AG20443 (cell line): ENCODE measurements at regions not wholly inside any gene's neighbourhood (a gene's known extent, or its start where the extent isn't known, plus 50 kb on each side); places are given as distances from the start of the nearest gene placed in this dataset.

ENCODE experiments used
- DNase-seq: peaks from one replicate; pipeline ENCODE4 v3.0.0; 2012; ENCODE audit warnings: low spot score, mixed read lengths

DNA sequence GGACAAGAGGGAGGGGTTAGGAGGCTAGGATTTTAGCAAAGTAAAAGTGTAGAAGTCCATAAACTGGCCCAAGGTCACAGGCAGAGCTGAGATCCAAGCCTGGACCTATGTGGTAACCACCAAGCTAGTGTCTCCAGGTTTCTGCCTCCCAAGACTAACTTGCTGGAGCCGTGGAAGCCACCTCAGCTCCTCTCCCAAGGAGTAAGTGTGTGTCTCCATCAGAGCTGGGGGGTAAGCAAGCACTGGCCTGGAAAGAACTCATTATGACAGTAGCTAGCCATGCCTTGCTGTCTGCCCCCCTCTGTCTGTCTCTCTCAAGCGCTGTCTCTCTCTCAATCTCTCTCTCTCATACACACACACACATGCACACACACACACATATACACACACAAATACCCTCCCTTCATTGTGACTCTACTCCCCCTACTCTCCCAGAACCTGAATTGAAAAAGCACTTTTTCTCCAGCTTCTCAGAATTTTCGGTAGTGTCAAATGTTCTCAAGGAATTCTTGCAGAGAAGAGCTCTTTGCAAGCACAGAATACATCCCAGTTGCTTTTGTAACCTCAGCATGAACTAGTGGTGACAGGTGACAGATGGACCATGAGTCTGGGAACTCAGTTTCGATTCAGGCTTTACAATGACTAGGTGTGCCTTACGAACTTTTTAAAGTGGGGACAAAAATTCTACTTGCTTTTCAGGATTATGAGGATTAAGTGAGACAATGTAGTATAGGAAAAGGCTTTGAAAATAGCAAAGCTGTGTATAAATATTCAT lies 238.0 kb upstream of the FGGY start:
- peak; percentile 11 for DNase-seq

GRCh38 chr1:59061876-59062275 lies 235.0 kb upstream of the FGGY start:
- peak; percentile 89 for DNase-seq

DNA sequence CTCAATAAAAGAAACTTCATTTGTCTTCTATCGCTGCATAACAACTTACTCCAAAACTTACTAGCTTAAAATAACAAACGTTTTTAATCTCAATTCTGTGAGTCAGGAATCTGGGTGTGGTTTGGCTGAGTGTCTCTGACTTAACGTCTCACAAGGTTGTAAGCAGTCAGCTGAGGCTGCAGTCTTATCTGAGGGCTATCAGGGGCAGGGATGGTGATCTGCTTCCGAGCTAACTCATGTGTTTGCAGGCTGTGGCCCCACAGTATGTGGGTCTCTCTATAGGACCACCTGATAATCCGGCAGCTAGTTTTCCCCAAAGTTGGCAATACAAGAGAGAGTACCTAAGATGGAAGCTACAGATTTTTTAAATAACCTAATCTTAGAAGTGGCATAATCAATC lies 234.2 kb upstream of the FGGY start:
- peak; percentile 66 for DNase-seq

DNA sequence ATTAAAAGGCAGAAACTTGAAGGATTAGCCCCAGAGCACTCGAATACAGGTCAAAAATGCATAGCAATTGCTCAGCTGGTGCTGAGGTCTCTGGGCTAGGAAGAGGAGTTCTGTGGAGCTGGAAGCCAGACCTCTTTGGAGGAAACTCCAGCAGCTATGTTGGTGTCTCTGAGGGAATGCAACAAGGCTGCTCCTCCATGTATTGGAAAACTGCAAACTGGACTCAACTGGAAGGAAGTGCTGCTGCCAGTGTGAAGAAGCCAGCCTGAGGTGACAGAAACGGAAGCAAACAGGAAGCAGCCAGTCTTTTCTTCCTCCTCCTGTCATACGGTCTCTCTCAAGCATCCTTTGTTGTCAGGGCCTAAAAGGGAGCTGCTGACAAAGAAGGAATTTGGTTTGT lies 233.4 kb upstream of the FGGY start:
- DNase-seq = no peak

DNA sequence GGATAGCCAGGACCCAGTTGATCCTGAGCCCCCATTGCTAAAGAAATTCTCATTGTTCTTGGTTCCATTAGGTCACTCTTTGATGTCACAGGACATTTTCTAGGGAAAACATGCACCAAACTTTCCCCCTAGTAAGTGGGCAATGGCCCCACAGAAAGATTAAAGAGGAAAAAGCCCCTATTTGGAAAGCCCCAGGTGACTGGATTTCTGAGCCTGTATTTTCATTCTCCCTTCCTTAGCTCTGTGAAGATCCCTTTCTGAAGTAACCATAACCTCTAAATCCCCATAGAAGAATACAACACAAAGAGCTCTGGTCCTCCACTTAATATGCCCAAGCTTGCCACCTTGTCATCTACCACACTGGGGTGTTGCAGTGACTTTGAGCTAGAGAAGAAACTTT lies 232.3 kb upstream of the FGGY start:
- DNase-seq = no peak

GRCh38 chr1:59066236-59066635 lies 230.7 kb upstream of the FGGY start:
- no peak for DNase-seq

DNA sequence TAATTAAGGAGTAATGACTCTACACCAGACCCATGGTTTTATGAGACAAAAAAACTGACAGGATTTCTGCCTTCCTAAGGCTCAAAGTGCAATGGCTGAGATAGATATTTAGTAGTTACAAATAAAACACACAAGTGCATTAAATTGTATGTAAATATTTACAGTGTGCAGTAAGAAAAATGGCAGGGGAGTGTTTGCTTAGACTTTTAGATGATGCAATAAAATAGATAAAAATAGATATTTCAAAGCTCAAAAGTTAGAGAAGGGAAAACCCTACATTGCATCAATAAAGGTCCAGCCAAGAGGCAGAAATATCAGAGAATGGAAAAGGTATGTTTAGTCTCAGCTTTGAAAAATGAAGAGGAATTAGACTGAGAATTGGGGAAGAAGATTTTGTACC lies 226.3 kb upstream of the FGGY start:
- DNase-seq = no peak

- no peak for DNase-seq
Observed at GRCh38 chr1:59071289-59071688, 225.6 kb upstream of the FGGY start.

DNA sequence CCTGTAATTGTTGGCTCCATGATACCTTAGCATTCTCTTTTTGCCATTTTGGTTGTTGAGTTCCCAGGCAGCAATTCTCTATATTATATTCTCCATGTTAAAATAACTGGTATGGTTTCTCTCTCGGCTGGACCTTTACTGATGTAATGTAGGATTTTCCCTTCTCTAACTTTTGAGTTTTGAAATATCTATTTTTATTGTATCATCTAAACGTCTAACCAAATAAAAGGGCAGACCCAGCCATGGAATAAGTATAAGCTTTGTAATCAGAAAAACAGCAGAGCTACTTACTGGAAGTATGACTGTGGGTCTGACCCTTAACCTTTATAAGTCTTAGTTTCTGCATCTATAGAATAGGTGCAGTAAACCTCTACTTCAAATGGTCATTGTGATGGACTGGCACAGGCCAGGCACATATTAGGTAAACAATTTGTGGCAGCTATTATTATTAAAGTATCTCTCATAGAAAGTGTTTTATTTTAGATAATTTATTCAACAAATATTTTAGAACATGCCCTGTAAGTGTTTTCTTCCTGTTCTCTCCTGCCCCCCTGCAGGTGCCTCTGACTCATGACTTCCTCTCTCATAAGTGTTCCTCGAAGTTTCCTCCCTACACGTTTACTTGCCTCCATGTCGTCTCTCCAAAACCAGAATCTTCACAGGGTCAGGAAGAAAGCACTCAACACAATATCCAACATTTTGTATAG lies 224.9 kb upstream of the FGGY start:
- DNase-seq = no peak

DNA sequence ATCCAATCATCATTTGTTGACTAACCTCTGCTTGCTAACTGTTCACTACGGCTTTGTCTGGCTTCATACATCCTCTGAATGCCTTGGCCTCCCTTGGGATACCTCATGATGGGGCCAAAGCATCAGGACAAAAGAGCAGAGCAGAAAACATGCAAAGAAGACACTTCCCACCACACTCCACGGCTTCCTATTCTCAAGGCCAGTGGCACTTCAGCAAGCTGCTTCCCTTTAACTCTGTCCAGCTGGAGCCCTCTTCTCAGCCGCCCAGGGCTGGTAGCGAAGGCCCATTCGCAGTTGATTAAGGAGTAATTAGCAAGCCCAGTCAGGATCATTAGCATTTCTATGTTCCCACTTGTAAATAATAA lies 224.3 kb upstream of the FGGY start:
- no peak for DNase-seq

GRCh38 chr1:59074598-59074997 lies 222.3 kb upstream of the FGGY start:
- DNase-seq = no peak

- DNase-seq = no peak
Observed at GRCh38 chr1:59075021-59075420, 221.9 kb upstream of the FGGY start.

- no peak for DNase-seq
Observed at GRCh38 chr1:59076612-59077011, 220.3 kb upstream of the FGGY start.

DNA sequence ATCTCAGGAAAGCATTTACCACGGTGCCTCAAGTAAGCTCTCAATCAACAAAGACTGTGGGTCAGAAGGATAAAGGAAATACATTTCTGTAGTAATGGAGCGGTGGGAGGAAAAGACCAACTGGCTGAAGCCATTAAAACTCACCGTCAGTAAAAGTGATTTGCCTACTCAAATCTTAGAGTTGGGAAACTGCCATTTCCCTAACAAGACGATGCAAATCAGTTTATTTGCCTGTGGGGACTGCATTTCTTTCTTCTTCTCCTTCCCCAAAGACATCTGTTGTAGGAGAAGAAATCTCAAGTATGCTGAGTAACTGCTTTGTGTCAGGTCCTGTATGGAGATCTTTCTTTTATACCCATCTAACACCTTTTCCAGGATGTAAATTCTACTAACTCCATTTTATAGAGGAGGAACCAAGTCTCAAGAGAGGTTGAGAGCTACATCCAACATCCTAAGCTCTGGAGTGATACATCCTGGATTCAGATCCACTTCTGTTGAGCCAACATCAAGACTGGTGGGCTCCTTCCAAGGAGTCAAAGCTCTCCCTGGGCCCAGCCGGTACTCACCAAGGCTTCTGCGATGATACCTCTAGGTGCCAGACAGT lies 219.3 kb upstream of the FGGY start:
- DNase-seq = no peak

DNA sequence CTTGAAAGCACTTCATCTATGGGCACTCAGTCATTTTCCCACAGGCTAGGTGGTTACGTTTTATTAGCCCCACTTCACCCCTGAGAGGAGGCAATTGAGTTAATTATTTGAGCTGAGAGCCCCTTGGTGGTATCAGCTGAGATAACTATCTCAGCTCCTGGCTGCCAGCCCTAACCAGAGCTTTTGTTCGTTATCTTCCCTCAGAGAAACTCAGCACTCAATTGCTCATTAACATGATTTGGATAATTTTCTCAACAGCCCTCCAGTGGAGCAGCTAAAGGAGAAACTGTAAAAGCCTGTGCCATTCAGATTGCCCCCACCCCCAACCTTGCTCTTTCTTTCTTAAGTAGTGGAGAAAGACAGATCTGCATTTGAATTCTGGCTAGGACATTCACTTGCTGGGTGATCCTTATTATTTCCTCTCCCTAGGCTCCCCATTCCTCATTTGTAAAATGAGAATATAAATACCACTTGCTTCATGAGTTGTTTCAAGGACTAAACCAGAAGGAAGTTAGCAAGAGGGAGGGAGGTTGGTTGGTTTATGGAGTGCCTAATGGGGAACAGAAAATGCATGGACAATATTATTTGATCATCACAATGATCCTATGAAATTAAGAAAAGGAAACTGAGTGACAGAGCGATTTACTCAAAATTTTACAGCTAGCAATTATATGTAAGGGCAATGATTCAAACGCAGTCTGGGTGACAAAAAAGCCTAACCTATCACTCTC lies 218.7 kb upstream of the FGGY start:
- DNase-seq = no peak

DNA sequence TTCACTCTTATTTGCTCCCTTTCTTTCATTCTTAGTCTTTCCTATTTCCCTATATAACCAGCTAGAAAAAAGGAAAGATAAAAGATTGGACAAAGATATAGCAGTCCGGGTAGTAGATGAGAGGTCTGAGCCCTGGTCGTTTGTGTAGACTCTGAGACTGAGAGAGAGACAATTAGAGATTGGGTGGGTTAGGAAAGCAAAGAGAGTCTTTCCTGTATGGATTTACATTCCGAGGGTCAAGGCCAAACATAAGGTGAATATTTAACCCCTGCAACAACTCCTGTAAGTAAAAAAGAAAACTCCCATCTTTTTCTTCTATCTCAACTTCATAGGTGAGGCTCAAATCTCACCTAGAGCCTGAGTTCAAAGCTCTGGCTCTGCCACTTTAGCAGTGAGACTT lies 218.0 kb upstream of the FGGY start:
- no peak for DNase-seq

DNA sequence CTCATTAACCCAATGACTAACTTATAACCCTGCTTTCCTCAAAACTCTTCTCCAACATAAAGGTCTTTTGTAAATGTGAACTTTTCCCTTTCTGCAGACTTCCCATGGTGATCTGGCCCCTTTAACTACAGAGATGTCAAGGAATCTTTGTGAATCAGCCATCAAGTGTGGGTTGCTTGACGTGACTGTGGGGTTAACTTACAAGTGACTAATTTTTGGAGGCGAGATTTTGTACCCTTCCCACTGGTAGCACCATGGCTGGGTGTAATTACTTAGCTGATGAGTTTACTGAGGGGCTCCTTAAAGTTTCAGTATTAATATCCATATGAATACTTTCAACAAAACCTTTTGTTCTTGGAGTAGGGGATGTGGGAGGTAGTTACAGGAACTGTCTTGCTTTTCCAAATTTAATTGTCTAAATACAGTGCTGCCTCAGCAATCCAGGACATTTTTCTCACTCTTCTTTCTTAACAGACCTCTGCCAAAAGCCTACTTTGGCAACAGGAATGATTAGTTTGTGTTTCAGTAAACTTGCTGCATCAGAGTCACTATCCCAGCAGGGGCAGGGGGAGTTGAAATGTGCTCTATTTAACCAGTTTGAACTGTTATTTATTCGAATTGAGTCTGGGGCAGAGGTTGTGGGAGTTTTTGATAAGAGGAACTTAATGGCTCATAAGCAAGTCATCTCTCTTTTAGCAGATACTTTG lies 217.3 kb upstream of the FGGY start:
- peak; percentile 25 for DNase-seq

- DNase-seq = no peak
Observed at GRCh38 chr1:59081181-59081580, 215.7 kb upstream of the FGGY start.

DNA sequence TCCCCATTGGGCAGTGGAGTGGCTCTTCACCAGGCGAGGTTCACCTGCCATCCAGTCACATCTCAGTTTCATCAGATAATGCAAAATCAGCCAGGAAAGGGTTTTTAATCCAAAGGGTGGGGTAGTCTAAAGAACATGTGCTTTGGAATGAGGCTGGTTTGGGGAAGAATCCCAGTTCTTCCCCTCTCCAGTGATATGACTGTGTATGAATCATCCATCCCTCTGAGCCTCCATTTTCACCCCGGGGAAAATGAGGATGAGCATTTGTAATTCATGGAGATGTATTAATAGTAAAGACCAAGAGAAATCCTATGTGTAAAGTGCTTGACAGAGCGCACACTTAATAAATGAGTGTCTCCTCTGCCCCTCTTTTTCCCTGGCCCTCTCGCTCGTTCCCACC lies 215.1 kb upstream of the FGGY start:
- DNase-seq = peak; percentile 53

DNA sequence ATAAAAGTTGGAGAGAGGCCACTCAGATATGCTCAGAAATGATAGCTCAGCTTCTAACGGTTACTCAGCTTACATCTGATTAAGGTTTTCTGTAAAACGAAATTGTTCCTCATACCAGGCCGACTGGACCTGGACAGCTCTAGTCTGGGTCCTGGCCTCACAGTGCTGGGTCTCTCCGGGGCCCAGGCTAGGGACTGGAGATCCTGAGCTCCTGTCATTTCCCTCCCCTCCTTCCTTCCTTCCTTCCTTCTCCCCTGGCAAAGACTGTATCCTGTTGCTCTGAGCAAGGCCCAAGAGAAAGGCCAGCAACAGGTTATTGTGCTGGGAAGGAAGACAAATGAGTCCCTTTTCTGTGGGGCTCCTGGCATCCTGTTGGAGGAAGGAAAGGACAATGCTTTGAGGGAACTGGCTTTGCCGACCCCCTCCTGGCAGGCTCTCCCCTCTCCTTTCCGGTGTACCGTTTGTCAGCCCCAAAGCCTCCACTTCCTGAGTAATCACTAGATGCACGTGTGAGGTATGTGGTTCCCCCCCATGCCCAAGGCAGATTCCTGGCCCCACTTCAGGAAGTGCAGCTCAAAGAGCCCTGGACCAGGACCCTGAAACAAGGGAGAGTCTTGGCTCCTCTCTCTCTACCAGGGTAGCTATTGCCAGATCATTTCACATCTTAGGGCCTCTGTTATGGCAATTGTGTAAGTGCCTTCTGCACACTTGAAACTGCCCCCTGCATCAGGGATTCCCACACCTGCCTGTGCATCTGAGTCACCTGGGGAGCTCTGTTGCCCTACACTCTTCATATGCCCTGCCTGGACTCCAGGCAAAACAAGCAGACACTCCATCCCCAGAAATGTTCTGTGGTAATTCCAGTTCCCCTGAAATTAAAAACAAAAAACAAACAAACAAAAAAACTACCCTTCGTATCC lies 212.7 kb upstream of the FGGY start:
- DNase-seq = peak; percentile 26

GRCh38 chr1:59085101-59085500 lies 211.8 kb upstream of the FGGY start:
- no peak for DNase-seq
